Neural progenitor cell (in vitro differentiated cells): ENCODE measurements at regions not wholly inside any gene's neighbourhood (a gene's known extent, or its start where the extent isn't known, plus 50 kb on each side); places are given as distances from the start of the nearest gene placed in this dataset.

Experiments used
- DNase-seq: peaks from one replicate; pipeline ENCODE4 v3.0.0-alpha.2; 2016; ENCODE audit warnings: low spot score
- H2AFZ ChIP-seq: fragments of 200-600 bp; sonication (generic); replicated peaks from 2 replicates; pipeline ENCODE4 v1.6.1; 2016; ENCODE audit warnings: antibody characterized with exemption
- H3F3A ChIP-seq: fragments of 200-600 bp; sonication (generic); 2 replicates; pipeline ENCODE4 v1.6.1; 2016; ENCODE audit warnings: antibody characterized with exemption, low read depth
- H3K27ac ChIP-seq: fragments of 200-600 bp; sonication (generic); 2 replicates; pipeline ENCODE4 v1.5.1; 2016; ENCODE audit warnings: mild to moderate bottlenecking
- H3K27me3 ChIP-seq: fragments of 200-600 bp; sonication (generic); 2 replicates; pipeline ENCODE4 v1.6.1; 2016; ENCODE audit warnings: mild to moderate bottlenecking, moderate library complexity
- H3K36me3 ChIP-seq: fragments of 200-600 bp; sonication (generic); 2 replicates; pipeline ENCODE4 v1.5.1; 2016
- H3K4me1 ChIP-seq: fragments of 200-600 bp; sonication (generic); 2 replicates; pipeline ENCODE4 v1.6.1; 2016; ENCODE audit warnings: mixed run types
- H3K4me2 ChIP-seq: fragments of 200-600 bp; sonication (generic); 2 replicates; pipeline ENCODE4 v1.6.1; 2016
- H3K4me3 ChIP-seq: fragments of 200-600 bp; sonication (generic); 2 replicates; pipeline ENCODE4 v1.5.1; 2016
- H3K79me2 ChIP-seq: fragments of 200-600 bp; sonication (generic); 2 replicates; pipeline ENCODE4 v1.6.1; 2016; ENCODE audit warnings: low read depth
- H3K9ac ChIP-seq: fragments of 200-600 bp; sonication (generic); 2 replicates; pipeline ENCODE4 v1.6.1; 2016
- H3K9me3 ChIP-seq: fragments of 200-600 bp; sonication (generic); 2 replicates; pipeline ENCODE4 v1.5.1; 2016; ENCODE audit warnings: low read depth
- H4K20me1 ChIP-seq: fragments of 200-600 bp; sonication (generic); 2 replicates; pipeline ENCODE4 v1.6.1; 2016; ENCODE audit warnings: low read depth
- H3K27ac Mint-ChIP-seq: 3 replicates; pipeline ENCODE4 v1.8.0; 2021; ENCODE audit warnings: mixed read lengths
- H3K27me3 Mint-ChIP-seq: 2 replicates; pipeline ENCODE4 v1.8.0; 2022; ENCODE audit warnings: low read depth, mild to moderate bottlenecking, inconsistent platforms, moderate library complexity, mixed read lengths; ENCODE audit not compliant: insufficient read depth
- H3K36me3 Mint-ChIP-seq: 3 replicates; pipeline ENCODE4 v1.8.0; 2021; ENCODE audit warnings: mixed read lengths
- H3K4me1 Mint-ChIP-seq: 3 replicates; pipeline ENCODE4 v1.8.0; 2021; ENCODE audit warnings: mixed read lengths
- H3K4me3 Mint-ChIP-seq: 3 replicates; pipeline ENCODE4 v1.8.0; 2021; ENCODE audit warnings: mild to moderate bottlenecking, moderate library complexity, mixed read lengths
- H3K9me3 Mint-ChIP-seq: 3 replicates; pipeline ENCODE4 v1.8.0; 2020; ENCODE audit warnings: mixed read lengths
- CTCF ChIP-seq: fragments of 200-600 bp; sonication (generic); IDR thresholded peaks from 2 replicates; pipeline ENCODE4 v1.5.1; 2017; ENCODE audit warnings: antibody characterized with exemption, mild to moderate bottlenecking
- EZH2 ChIP-seq: fragments of 200-600 bp; sonication (generic); IDR thresholded peaks from 2 replicates; pipeline ENCODE4 v1.6.1; 2017; ENCODE audit warnings: antibody characterized with exemption, mild to moderate bottlenecking, moderate library complexity
- EZH2phosphoT487 ChIP-seq: fragments of 200-600 bp; sonication (generic); IDR thresholded peaks from 2 replicates; pipeline ENCODE4 v1.6.1; 2017; ENCODE audit warnings: antibody characterized with exemption

- no peak overlapping the region for H3K27ac Mint-ChIP-seq
- Histone ChIP-seq H3K4me2 (no peak overlapping the region), H3K9me3 (no peaks in the 10 kb centered on the region), H2AFZ (no peak overlapping the region), H3K4me1 (no peaks in the 10 kb centered on the region), H3K79me2 (no peaks in the 10 kb centered on the region), H3K27ac (no peak overlapping the region), H4K20me1 (no peaks in the 10 kb centered on the region), H3F3A (no peaks in the 10 kb centered on the region), H3K27me3 (no peaks in the 10 kb centered on the region), H3K36me3 (no peaks in the 10 kb centered on the region), H3K4me3 (no peak overlapping the region), H3K9ac (no peak overlapping the region)
- no peak for DNase-seq
- H3K36me3 Mint-ChIP-seq, result no peaks in the 10 kb centered on the region
- TF ChIP-seq CTCF (no peak), EZH2phosphoT487 (no peak)
- H3K4me1 Mint-ChIP-seq, result peaks cover 3% of the 10 kb centered on the region
- H3K9me3 Mint-ChIP-seq, result no peaks in the 10 kb centered on the region
- H3K27me3 Mint-ChIP-seq, result peaks cover 14% of the 10 kb centered on the region
- no peak overlapping the region for H3K4me3 Mint-ChIP-seq
These were observed 69.3 kb downstream of the CEBPB start for GRCh38 chr20:50259705-50260478.

- Histone ChIP-seq H2AFZ (no peak overlapping the region), H3K79me2 (no peaks in the 10 kb centered on the region), H3F3A (no peaks in the 10 kb centered on the region), H3K4me2 (no peak overlapping the region), H3K36me3 (no peaks in the 10 kb centered on the region), H4K20me1 (no peaks in the 10 kb centered on the region), H3K9me3 (no peaks in the 10 kb centered on the region), H3K9ac (no peak overlapping the region), H3K27ac (no peak overlapping the region), H3K4me1 (no peaks in the 10 kb centered on the region), H3K4me3 (no peak overlapping the region), H3K27me3 (no peaks in the 10 kb centered on the region)
- Mint-ChIP-seq H3K27me3 (peaks cover 17% of the 10 kb centered on the region), H3K9me3 (no peaks in the 10 kb centered on the region), H3K27ac (peak overlapping the region; percentile 85), H3K4me3 (no peak overlapping the region), H3K36me3 (no peaks in the 10 kb centered on the region), H3K4me1 (peaks cover 3% of the 10 kb centered on the region)
- TF ChIP-seq EZH2phosphoT487, result no peak
- TF ChIP-seq EZH2, result no peak
- TF ChIP-seq CTCF, result no peak
- no peak for DNase-seq
These were observed 70.0 kb downstream of the CEBPB start for GRCh38 chr20:50260479-50261221.

GRCh38 chr20:50261471-50262212, 71.0 kb downstream of the CEBPB start:
- H2AFZ ChIP-seq, result no peak overlapping the region
- H4K20me1 ChIP-seq, result no peaks in the 10 kb centered on the region
- H3K4me3 Mint-ChIP-seq, result peak overlapping the region; percentile 30
- H3K9me3 ChIP-seq, result no peaks in the 10 kb centered on the region
- H3K9ac ChIP-seq, result no peak overlapping the region
- peaks cover 3% of the 10 kb centered on the region for H3K4me1 Mint-ChIP-seq
- H3K27ac Mint-ChIP-seq, result no peak overlapping the region
- no peaks in the 10 kb centered on the region for H3K36me3 Mint-ChIP-seq
- no peak for DNase-seq
- no peaks in the 10 kb centered on the region for H3K36me3 ChIP-seq
- TF ChIP-seq EZH2phosphoT487 (no peak), EZH2 (no peak), CTCF (no peak)
- H3K27me3 ChIP-seq, result no peaks in the 10 kb centered on the region
- H3K4me1 ChIP-seq, result no peaks in the 10 kb centered on the region
- H3K4me3 ChIP-seq, result no peak overlapping the region
- no peaks in the 10 kb centered on the region for H3K79me2 ChIP-seq
- no peaks in the 10 kb centered on the region for H3F3A ChIP-seq
- H3K27ac ChIP-seq, result no peak overlapping the region
- H3K27me3 Mint-ChIP-seq, result peaks cover 17% of the 10 kb centered on the region
- H3K4me2 ChIP-seq, result no peak overlapping the region
- no peaks in the 10 kb centered on the region for H3K9me3 Mint-ChIP-seq
